ENCODE measurements at regions not wholly inside any gene's neighbourhood (a gene's known extent, or its start where the extent isn't known, plus 50 kb on each side); places are given as distances from the start of the nearest gene placed in this dataset.

GRCh38 chr6:133085471-133085870, 155.7 kb upstream of the EYA4 start:
- no peak for DNase-seq
- no peak overlapping the region for H3K4me2 ChIP-seq
- 100% methylated on average over 1 of the region's 1 CpG for WGBS (ENCODE audit: low lambda C conversion rate)
- H2AFZ ChIP-seq (ENCODE audit: low read depth), result no peak overlapping the region
- H3K4me1 ChIP-seq (ENCODE audit: control insufficient read depth in 1 of 2, insufficient read depth in 2 of 2, low read depth in 1 of 2, low read length in 1 of 2), result peaks cover 0 to 3% of the 10 kb centered on the region in 2 experiments; a peak in 2 of 4 replicates
- H3K36me3 ChIP-seq (replicated peaks in 1 of 2; ENCODE audit: control insufficient read depth in 1 of 2, insufficient read depth in 2 of 2, low read length in 1 of 2), result no peaks in the 10 kb centered on the region
- no peaks in the 10 kb centered on the region for H3K79me2 ChIP-seq (ENCODE audit: insufficient read depth)
- CTCF ChIA-PET, result interaction anchor here (0.7 kb wide), 1 partner anchor 26 kb away, joined by 4 read pairs; no protein-coding TSS in a partner anchor
- no peaks in the 10 kb centered on the region for H3K27me3 ChIP-seq (ENCODE audit: insufficient read depth)
- no peaks in the 10 kb centered on the region for H4K20me1 ChIP-seq (ENCODE audit: insufficient read depth)
- H3K9me3 ChIP-seq, result no peaks in the 10 kb centered on the region
- POLR2A ChIA-PET, result no interaction called here
- no peaks in the 10 kb centered on the region for H3K9me2 ChIP-seq
- TF ChIP-seq GATA2 (CRISPR knock-in tag; IDR thresholded peaks at IDR 0.05) (no peak), FOXM1 (IDR thresholded peaks at IDR 0.05; ENCODE audit: low read depth) (no peak), NFIC (IDR thresholded peaks at IDR 0.05; ENCODE audit: borderline replicate concordance) (no peak), REST (IDR thresholded peaks at IDR 0.05; ENCODE audit: low read depth, low read length) (no peak), USF2 (IDR thresholded peaks at IDR 0.05; ENCODE audit: borderline replicate concordance, low read depth, low read length) (no peak), TCF12 (IDR thresholded peaks at IDR 0.05) (no peak), RFX5 (IDR thresholded peaks at IDR 0.05; ENCODE audit: low read length) (no peak), FOXJ3 (CRISPR knock-in tag; IDR thresholded peaks at IDR 0.05) (no peak), PBX3 (IDR thresholded peaks at IDR 0.05) (no peak), NRF1 (IDR thresholded peaks at IDR 0.05; ENCODE audit: low read depth, low read length) (no peak), RXRA (IDR thresholded peaks at IDR 0.05; ENCODE audit: borderline replicate concordance, low read depth) (no peak), ELF1 (IDR thresholded peaks at IDR 0.05) (no peak), TEAD4 (IDR thresholded peaks at IDR 0.05; ENCODE audit: borderline replicate concordance, insufficient read depth) (no peak), RCOR1 (IDR thresholded peaks at IDR 0.05; ENCODE audit: low read length) (no peak), JUND (IDR thresholded peaks at IDR 0.05) (no peak)
- TF ChIP-seq, protein P1, sequence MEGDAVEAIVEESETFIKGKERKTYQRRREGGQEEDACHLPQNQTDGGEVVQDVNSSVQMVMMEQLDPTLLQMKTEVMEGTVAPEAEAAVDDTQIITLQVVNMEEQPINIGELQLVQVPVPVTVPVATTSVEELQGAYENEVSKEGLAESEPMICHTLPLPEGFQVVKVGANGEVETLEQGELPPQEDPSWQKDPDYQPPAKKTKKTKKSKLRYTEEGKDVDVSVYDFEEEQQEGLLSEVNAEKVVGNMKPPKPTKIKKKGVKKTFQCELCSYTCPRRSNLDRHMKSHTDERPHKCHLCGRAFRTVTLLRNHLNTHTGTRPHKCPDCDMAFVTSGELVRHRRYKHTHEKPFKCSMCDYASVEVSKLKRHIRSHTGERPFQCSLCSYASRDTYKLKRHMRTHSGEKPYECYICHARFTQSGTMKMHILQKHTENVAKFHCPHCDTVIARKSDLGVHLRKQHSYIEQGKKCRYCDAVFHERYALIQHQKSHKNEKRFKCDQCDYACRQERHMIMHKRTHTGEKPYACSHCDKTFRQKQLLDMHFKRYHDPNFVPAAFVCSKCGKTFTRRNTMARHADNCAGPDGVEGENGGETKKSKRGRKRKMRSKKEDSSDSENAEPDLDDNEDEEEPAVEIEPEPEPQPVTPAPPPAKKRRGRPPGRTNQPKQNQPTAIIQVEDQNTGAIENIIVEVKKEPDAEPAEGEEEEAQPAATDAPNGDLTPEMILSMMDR (IDR thresholded peaks at IDR 0.05), result no peak
- TF ChIP-seq, protein P2, sequence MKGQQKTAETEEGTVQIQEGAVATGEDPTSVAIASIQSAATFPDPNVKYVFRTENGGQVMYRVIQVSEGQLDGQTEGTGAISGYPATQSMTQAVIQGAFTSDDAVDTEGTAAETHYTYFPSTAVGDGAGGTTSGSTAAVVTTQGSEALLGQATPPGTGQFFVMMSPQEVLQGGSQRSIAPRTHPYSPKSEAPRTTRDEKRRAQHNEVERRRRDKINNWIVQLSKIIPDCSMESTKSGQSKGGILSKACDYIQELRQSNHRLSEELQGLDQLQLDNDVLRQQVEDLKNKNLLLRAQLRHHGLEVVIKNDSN (IDR thresholded peaks at IDR 0.05; ENCODE audit: borderline replicate concordance, low read depth), result no peak
- no peaks in the 10 kb centered on the region for H3F3A ChIP-seq (replicated peaks; ENCODE audit: insufficient read depth)
- H3K9ac ChIP-seq, result no peak overlapping the region
- no peak overlapping the region for H3K4me3 ChIP-seq (ENCODE audit: low read depth in 2 of 2, low read length in 1 of 2)
- no peak overlapping the region for H3K27ac ChIP-seq (ENCODE audit: low read depth in 2 of 2, low read length in 1 of 2)

Measured in SK-N-SH (cell line).